ENCODE measurements at regions not wholly inside any gene's neighbourhood (a gene's known extent, or its start where the extent isn't known, plus 50 kb on each side); places are given as distances from the start of the nearest gene placed in this dataset.

DNA sequence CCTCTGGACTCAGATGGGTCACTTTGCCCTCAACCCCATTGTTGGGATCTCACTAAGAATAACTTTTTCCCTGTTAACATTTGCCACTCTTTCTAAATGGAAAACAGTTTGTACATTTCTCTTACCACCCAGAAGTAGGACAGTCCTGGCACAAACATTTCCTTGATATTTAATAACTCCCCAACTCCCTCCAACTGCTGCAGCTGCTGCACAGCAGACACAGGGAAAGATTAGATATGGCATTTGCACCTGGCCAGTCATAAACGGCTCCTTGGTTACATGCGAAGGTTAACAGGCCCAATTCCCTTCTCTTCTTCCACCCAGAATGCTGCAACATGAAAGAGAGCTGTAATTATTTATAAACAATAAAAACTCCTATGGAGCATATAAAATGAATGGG lies 55.9 kb upstream of the SOX4 start:
- DNase-seq (ENCODE audit: low read depth), result no peak
- no peak overlapping the region for H3K4me3 ChIP-seq (ENCODE audit: low read length)
- TF ChIP-seq, protein P1, sequence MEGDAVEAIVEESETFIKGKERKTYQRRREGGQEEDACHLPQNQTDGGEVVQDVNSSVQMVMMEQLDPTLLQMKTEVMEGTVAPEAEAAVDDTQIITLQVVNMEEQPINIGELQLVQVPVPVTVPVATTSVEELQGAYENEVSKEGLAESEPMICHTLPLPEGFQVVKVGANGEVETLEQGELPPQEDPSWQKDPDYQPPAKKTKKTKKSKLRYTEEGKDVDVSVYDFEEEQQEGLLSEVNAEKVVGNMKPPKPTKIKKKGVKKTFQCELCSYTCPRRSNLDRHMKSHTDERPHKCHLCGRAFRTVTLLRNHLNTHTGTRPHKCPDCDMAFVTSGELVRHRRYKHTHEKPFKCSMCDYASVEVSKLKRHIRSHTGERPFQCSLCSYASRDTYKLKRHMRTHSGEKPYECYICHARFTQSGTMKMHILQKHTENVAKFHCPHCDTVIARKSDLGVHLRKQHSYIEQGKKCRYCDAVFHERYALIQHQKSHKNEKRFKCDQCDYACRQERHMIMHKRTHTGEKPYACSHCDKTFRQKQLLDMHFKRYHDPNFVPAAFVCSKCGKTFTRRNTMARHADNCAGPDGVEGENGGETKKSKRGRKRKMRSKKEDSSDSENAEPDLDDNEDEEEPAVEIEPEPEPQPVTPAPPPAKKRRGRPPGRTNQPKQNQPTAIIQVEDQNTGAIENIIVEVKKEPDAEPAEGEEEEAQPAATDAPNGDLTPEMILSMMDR (conservative IDR thresholded peaks at IDR 0.05; ENCODE audit: low read depth, low read length), result no peak

GRCh38 chr6:21538186-21538798 lies 55.3 kb upstream of the SOX4 start:
- TF ChIP-seq, protein P1 (conservative IDR thresholded peaks at IDR 0.05; ENCODE audit: low read depth, low read length), result no peak
- peak; percentile 26 for DNase-seq (ENCODE audit: low read depth)
- H3K4me3 ChIP-seq (ENCODE audit: low read length), result no peak overlapping the region

DNA sequence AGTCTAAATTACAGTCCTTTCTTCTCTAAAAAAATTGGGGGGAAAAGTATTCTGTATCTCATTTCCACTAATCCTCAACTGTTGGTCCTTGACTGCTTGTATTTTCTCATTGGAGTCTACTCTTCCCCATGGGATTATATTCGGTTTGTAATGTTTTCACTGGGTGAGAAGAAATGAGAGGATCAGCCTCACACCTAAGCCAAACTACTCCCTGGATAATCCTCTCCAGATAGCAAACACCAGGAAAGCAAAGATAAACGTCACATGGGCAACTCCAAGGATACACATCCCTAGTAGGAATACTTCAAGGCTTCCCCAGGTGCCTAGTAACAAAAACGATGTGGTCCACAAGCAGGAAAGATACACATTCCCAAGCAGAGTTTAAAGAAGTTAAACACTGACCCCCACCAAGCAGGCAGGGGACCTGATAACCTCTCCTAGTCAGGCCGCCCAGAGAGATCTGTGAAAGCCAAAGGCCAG lies 53.9 kb upstream of the SOX4 start:
- TF ChIP-seq, protein P1 (conservative IDR thresholded peaks at IDR 0.05; ENCODE audit: low read depth, low read length), result no peak
- H3K4me3 ChIP-seq (ENCODE audit: low read length), result no peak overlapping the region
- DNase-seq (ENCODE audit: low read depth), result no peak
